RWPE1 (cell line): ENCODE measurements at regions not wholly inside any gene's neighbourhood (a gene's known extent, or its start where the extent isn't known, plus 50 kb on each side); places are given as distances from the start of the nearest gene placed in this dataset.

Experiments used
- CTCF ChIA-PET: fragments of 350-600 bp; sonication (Branson Sonifier 250); formaldehyde crosslinking; extraction: SDS; loops from one replicate; lab custom pipeline; 2021; lab: Yijun Ruan, JAX
- POLR2A ChIA-PET: fragments of 400-600 bp; formaldehyde crosslinking; extraction: SDS; loops from one replicate; lab custom pipeline; 2020; ENCODE audit warnings: antibody characterized with exemption; ENCODE audit not compliant: low non-redundant PET; lab: Yijun Ruan, JAX
- DNase-seq: peaks from one replicate; pipeline ENCODE4 v3.0.0; 2012; ENCODE audit warnings: low spot score
- H3K27ac ChIP-seq: fragments of 450-650 bp; 2 replicates; pipeline ENCODE4 v1.5.1; 2017
- CTCF ChIP-seq: fragments of 450-650 bp; conservative IDR thresholded peaks from 2 replicates; pipeline ENCODE4 v1.5.1; 2017; ENCODE audit warnings: low read depth, mild to moderate bottlenecking

GRCh38 chr1:163928069-163928468 lies 606.3 kb downstream of the NUF2 start:
- CTCF ChIA-PET: no interaction called here
- POLR2A ChIA-PET: no interaction called here
- no peak for DNase-seq
- no peak for TF ChIP-seq CTCF
- no peak overlapping the region for H3K27ac ChIP-seq

- no peak for TF ChIP-seq CTCF
- CTCF ChIA-PET: no interaction called here
- H3K27ac ChIP-seq: no peak overlapping the region
- POLR2A ChIA-PET: no interaction called here
- no peak for DNase-seq
Observed at GRCh38 chr1:163928651-163929050, 606.9 kb downstream of the NUF2 start.

GRCh38 chr1:163932901-163933300 lies 611.1 kb downstream of the NUF2 start:
- TF ChIP-seq CTCF: no peak
- ChIA-PET CTCF (no interaction called here), POLR2A (no interaction called here)
- no peak overlapping the region for H3K27ac ChIP-seq
- DNase-seq: no peak

GRCh38 chr1:163933437-163933836 lies 611.7 kb downstream of the NUF2 start:
- ChIA-PET POLR2A (no interaction called here), CTCF (no interaction called here)
- TF ChIP-seq CTCF: no peak
- no peak overlapping the region for H3K27ac ChIP-seq
- no peak for DNase-seq

GRCh38 chr1:163935738-163936374 lies 614.1 kb downstream of the NUF2 start:
- POLR2A ChIA-PET: no interaction called here
- no peak overlapping the region for H3K27ac ChIP-seq
- no peak for DNase-seq
- CTCF ChIA-PET: no interaction called here
- no peak for TF ChIP-seq CTCF

GRCh38 chr1:163959622-163960021 lies 599.4 kb upstream of the PBX1 start:
- DNase-seq: no peak
- ChIA-PET POLR2A (no interaction called here), CTCF (no interaction called here)
- TF ChIP-seq CTCF: no peak
- H3K27ac ChIP-seq: no peak overlapping the region

GRCh38 chr1:163970151-163970550 lies 588.8 kb upstream of the PBX1 start:
- TF ChIP-seq CTCF: no peak
- POLR2A ChIA-PET: no interaction called here
- H3K27ac ChIP-seq: no peak overlapping the region
- CTCF ChIA-PET: interaction anchor here (0.8 kb wide), 1 partner anchor 382 kb away, joined by 4 read pairs; no protein-coding TSS in a partner anchor
- no peak for DNase-seq
